GM10266 (cell line): ENCODE measurements at regions not wholly inside any gene's neighbourhood (a gene's known extent, or its start where the extent isn't known, plus 50 kb on each side); places are given as distances from the start of the nearest gene placed in this dataset.

Source experiments
- DNase-seq: peaks from one replicate; pipeline ENCODE4 v3.0.0; 2012; ENCODE audit errors: extremely low spot score
- TF ChIP-seq, protein P1 (sequence below): IDR thresholded peaks from 2 replicates; pipeline ENCODE4 v1.5.1; 2012; ENCODE audit warnings: mild to moderate bottlenecking, low read depth; ENCODE audit not compliant: control insufficient read depth, insufficient read depth; ENCODE audit errors: missing control alignments

DNA sequence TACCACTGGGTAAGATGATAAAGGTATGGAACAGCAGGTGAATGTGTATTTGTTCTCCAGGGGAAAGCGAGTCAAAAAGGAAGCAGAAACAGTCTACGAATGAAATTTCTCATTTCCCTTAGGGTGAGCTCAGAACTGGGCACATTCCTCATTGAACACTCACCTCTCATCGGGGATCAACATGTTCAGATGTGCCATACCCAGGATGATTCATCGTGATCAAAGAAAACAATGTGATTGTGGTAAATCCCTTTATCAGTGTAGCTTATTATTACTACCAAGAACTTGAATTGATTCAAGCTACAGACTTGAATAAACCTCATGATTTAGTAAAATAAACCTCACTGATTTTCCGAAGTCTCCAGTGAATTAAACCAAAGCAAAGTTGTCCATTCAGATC is 72.1 kb downstream of the GJD2 start:
- no peak for DNase-seq
- TF ChIP-seq, protein P1, sequence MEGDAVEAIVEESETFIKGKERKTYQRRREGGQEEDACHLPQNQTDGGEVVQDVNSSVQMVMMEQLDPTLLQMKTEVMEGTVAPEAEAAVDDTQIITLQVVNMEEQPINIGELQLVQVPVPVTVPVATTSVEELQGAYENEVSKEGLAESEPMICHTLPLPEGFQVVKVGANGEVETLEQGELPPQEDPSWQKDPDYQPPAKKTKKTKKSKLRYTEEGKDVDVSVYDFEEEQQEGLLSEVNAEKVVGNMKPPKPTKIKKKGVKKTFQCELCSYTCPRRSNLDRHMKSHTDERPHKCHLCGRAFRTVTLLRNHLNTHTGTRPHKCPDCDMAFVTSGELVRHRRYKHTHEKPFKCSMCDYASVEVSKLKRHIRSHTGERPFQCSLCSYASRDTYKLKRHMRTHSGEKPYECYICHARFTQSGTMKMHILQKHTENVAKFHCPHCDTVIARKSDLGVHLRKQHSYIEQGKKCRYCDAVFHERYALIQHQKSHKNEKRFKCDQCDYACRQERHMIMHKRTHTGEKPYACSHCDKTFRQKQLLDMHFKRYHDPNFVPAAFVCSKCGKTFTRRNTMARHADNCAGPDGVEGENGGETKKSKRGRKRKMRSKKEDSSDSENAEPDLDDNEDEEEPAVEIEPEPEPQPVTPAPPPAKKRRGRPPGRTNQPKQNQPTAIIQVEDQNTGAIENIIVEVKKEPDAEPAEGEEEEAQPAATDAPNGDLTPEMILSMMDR = no peak

DNA sequence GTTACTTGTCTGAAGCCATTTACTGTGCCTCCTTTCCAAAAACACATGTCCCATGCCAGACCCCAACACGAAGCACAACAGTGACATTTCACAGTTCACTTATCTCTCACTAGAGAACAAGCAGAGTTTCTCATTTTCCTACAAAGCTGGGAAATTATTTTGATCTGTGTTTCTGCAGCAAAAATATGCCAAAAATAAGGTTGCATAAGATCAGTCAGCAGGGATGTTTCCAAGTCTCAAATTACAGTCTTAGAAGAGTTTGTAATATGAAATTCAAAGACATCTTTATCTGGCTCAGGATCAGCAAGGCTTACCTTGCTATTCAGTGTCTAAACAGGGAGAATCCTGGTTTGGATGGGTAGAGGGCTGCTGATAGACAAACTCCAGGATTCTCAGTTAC is 75.5 kb downstream of the GJD2 start:
- TF ChIP-seq, protein P1 = no peak
- DNase-seq = no peak

DNA sequence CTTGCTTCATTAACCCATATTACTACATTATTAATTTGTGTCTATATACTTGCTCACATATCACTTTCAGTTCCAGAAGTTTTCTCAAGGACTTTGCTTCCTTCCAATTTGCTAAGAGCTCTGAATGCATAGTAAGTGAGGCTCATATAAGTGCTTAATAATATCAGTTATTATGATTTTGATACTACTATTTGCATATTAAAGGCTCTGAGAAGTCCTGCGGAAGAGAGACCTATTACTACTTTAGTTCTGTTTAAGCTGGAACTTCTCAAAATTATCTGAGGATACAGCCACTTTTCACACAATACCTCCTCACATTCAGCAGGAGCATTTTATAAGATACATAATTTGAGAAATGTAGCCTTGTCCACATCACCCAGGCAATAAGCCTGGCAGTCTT is 81.6 kb downstream of the GJD2 start:
- no peak for DNase-seq

DNA sequence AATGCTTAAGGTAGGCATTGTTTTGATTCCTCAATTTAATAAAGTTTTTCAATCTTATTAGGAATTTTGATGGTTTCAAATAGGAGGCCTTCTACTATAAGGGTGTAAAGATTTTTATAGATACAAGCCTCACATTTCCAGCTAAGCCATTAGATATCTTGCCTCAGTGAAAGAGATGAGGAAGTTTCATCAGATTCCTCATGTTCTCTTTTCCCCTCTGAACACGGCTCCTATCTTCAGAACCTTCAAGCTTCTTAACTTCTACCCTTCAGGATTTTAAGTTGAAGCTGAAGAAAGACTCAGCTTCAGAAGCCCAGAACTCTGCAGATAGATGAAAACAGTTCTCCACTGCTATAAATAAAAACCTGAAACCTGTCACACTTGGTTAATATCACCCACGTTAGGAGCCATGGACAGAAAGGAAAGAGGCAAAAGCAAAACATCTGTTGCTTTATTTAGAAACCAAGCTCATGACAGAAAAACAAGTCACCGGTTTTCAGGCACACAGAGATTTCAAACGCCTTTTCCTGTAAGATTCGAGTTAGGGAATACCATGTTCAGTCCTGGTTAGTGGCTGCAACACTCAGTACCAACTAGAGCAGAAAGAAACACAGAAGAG is 82.2 kb upstream of the GOLGA8B start:
- DNase-seq = peak; percentile 25
- TF ChIP-seq, protein P1 = no peak

More for the DNA sequence above, 81.6 kb downstream of the GJD2 start:
- TF ChIP-seq, protein P1 = no peak

DNA sequence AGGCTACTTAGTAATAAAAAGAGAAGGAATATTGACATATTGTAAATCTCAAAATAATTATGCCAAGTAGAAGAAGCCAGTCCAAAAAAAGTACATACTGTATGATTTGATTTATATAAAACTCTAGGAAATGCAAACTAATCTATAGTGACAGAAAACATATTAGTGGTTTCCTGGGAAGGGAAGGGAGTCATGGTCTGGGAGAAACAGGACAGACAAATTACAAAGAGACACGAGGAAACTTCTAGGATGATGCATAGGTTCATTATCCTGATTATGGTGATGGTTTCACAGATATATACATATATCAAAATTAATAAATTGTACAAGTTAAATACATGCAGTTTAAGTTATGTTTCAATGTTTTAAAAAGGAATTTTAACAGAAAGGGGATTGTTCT is 81.0 kb upstream of the GOLGA8B start:
- TF ChIP-seq, protein P1 = no peak
- DNase-seq = no peak

DNA sequence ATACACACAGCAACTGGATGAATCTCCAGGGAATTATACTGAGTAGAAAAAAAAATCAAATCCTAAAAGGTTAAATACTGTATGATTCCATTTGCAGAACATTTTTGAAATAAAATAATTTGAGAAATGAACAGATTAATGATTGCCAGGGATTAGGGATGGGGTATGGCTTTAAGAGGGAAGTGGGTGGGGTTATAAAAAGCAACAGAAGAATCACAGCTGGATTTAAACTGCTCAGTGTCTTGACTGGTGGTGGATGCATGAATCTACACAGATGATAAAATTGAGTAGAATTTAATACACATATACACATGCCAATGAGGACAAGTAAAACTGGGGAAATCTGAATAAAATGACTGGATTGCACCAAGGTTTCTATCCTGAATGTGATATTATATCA is 79.7 kb upstream of the GOLGA8B start:
- TF ChIP-seq, protein P1 = no peak
- DNase-seq = no peak

DNA sequence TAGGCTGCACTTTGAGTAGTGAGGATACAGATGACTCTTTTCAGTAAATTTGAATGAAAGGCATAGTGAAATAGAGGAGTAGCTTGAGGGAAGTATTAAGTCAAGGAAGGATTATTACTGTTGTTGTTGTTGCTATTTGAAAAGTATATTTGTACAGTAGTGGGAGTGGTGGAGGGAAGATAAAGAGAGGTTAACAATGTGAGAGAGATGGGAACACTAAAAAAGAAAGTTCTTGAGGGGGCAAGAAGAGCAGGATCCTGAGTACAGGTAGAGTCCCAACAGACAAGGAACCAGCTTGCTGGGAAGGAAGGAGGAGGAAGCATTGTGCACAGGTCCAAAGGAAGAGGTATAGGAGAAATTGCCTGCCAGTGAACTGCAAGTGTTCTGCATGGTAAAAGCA is 75.6 kb upstream of the GOLGA8B start:
- no peak for DNase-seq
- TF ChIP-seq, protein P1 = no peak
